ENCODE measurements at regions not wholly inside any gene's neighbourhood (a gene's known extent, or its start where the extent isn't known, plus 50 kb on each side); places are given as distances from the start of the nearest gene placed in this dataset.

DNA sequence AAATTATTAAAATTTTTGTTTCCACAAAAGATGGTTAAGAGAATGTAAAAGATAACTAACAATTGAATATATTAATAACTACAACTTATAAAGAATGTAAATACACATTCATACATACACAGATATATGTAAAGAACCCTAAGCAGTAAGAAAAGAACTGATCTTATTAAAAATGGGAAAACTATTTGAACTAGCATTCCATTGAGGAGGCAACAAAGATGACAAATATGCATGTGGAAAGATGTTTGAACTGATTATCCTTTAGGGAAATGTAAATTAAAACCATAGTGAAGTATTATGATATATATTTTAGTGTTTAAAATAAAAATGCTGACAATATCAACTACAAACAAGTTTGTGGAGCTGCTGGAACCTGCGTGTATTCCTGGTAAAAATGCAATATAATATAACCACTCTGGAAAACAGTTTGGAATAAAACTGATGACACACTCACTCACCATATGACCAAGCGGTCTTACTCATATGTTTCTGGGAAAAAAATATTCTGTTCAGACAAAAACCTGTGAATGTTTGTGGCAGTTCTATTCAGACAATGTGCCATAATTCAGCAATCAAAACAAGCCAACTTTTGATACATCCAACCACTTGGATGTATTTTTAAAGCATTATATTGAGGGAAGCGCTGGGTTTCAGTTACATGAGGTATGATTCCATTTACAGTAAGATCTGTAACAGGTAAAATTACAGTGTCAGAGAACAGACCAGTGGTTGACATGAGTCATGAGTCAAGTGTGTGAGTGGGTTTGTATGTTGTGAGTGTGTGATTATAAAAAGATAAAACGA, 694.4 kb upstream of the SLITRK5 start:
- no peak for DNase-seq

DNA sequence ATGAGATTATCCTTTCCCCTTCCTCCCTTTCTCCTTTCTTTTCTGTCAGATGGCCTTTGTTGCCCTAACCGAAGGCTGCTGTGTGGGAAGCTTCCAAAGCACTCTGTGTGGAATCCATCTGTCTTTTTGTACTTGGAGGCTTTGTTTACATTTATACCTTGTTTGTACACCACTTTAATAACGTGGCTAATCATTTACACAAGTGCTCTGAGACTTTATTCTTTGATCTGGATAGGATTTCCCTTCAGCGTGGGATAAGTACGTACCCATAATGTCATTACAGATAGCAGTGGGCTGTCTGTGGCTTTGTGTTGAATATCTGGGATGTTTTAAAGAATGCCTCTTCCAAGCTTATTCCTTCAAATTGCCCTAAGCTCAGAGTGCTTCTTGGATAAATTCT, 684.7 kb upstream of the SLITRK5 start:
- no peak for DNase-seq

DNA sequence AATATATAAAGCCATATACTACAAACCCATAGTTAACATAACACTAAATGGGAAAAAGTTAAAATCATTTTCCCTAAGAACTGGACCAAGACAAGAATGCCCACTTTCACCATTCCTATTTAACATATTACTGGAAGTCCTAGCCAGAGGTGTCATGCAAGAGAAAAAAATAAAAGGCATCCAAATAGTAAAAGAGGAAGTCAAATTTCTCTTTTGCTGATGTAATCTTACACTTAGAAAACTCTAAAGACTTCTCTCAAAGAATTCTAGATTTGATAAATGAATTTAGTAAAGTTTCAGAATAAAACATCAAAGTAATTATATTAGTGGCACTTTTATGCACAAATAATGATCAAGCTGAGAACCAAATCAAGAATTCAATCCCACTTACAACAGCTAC, 678.9 kb upstream of the SLITRK5 start:
- DNase-seq: no peak

DNA sequence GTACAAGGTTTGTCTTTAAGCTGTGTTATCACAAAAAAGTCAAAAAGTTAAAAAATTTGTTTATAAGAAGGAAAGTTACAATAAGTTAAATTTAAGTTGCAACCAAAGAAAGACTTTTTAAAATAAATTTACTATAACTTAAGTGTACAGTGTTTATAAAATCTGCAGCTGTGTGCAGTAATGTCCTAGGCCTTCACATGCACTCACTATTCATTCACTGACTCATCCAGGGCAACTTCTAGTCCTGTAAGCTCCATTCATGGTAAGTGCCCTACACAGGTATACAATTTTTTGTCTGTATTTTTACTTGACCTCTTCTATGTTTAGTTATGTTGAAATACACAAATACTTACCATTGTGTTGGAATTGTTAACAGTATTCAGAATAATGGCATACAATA, 667.9 kb upstream of the SLITRK5 start:
- DNase-seq: no peak

DNA sequence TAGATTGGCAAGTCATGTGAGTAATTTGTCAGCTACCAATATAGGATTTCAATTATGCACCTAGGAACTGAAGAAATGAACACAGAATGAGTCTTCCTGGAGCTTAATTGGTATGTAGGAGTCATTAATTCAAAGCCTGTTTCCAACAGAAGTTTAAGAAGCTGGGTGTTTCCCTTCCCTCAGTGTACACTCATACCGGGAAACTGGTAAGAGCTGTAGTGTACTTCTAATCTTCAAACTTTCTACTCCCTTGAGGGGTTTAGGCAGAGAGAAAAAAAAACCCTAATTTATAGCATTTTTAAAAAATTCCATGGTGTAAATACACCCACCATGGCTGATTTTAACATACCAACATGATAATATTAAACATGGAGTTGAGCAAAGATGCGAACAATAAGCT, 665.7 kb upstream of the SLITRK5 start:
- no peak for DNase-seq

DNA sequence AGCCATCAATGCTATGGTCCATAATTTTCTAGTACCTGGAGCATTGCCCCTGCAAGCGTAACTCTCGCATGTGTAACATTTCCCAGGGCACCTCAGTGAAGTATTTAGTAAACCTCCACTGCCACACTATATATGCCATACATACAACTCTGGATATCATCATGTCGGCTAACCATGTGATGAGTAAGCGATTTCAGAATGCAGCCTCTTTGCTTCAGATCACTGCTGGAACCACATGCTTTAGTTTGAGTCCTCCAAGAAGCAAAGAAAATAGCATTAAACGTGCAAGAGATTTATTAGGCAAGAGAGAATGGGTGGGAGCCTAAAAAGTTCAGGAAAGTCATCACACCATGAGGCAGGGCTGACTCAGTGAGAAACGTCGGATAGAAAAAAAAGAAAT, 635.6 kb upstream of the SLITRK5 start:
- DNase-seq: no peak

DNA sequence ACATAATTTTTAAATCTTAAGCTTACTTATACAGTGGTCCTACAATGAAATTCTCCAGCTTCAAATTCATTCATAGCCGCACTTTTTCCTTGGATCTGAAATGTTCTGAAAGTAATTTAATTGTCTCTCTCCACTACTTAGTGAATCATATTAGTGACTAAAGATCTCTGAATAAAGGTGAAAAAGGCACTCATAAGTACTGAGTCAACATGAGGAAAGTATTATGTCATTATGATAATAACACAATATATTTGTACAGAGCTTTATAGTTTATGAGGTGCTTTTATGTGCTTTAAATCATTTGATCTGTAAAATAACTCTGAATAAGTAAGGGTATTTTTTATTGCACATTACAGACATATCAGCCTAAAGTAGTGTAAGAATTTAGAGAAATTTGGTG, 628.2 kb upstream of the SLITRK5 start:
- DNase-seq: no peak

DNA sequence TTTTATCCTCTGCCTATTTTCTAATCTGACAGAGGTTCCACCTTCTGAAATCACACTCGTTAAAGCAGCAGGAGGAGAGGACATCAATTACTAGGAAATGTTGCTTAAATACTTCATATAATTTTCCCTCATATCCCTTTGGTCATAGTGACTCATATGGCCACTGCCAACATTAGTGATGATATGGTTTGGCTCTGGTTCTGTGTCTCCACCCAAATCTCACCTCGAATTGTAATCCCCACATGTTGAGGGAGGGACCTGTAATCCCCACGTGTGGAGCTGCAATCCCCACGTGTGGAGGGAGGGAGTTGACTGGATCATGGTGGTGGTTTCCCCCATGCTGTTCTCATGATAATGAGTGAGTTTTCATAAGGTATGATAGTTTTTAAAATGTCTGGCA, 618.4 kb upstream of the SLITRK5 start:
- DNase-seq: no peak

DNA sequence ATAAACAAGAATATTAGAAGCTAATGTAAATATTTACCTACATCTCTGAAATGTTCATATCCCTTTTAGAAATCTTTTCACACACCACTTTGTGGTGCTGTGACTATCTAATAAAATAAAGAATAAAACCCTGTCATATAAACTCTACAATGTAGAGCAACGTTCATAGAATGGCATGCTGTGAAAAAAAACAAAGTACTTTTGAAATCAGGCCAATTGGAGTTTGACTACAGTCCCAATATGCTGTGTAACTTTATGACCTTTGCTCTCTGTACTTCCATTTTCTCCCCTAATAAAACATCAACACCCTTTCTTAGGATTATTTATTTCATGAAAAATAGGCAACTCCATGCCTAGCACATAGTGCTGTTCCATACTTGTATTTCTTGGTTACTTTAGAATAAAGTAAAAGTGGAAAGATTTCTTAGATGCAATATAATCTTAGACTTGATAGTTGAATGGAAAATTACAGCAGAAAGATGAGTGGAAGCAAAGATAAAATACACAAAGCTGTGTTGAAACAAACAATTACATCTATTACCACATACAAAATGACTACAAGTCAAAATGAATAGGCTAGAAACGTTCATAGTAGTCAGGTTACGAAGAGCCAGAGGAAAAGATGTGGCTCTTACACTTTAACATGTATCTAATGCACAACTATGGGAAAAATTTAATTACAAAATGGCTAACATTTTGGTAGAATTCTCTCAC, 613.2 kb upstream of the SLITRK5 start:
- DNase-seq: no peak

DNA sequence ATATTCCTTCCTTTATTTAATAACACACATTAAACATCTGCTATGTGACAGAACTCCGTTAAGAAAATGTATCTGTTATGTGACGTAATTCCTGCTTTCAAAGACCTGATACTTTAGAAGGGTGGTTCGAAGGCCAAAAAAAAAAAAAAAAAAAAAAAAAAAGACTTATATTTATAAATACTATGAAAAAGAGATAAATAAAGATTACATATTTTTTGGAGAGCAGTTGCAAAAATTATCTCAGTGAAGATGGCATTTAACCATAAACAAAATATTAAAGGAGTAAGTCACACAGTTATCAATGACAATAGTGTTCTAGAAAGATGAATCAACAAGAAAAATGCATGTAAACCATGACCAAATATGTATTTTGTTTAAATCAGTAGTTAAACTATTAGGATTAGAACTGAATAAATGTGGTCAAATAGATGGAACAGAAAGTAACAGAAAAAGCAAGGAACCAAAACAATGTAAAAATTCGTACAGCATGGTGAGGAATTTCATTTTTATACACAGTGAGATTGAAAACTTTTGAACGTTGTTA, 612.3 kb upstream of the SLITRK5 start:
- no peak for DNase-seq

DNA sequence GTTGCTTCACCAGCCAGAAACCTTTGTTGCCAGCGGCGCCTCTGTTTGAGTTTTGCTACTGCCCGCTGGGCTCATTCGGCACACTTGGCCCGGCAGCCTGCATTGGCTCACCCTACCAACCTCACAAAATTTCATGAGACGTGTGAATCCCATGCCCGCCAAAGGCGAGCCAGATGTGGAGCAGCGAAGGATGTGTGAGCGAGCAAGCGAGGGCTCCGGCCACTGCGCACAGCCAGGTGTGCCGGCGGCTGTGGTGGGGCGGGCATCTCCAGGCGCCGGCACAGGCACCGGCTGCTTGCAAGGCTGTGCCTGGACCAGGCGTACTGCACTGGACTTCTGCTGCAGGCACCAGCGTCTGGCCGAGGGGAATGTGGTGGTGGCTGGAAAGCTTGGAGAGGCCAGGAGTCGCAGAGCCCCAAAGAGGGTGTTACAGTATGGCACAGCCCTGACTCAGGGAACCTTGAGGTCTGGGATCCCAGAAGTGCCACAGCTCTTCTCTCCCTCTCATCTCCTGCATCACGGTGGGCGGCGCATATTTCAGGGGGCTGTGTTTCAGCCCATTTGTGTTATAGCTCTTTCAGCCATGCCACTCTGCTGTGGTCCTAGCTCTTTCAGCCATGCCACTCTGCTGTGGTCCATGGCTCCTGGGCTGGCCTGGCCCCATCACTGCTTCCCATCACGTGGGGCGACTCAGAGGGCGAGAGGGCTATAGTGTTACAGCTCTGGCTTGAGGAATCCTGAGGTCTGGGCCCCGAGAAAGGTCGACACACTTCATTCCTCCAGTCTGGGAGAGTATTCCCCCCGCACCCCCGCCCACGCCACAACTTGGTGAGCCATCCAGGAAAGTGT, 592.0 kb upstream of the SLITRK5 start:
- no peak for DNase-seq

DNA sequence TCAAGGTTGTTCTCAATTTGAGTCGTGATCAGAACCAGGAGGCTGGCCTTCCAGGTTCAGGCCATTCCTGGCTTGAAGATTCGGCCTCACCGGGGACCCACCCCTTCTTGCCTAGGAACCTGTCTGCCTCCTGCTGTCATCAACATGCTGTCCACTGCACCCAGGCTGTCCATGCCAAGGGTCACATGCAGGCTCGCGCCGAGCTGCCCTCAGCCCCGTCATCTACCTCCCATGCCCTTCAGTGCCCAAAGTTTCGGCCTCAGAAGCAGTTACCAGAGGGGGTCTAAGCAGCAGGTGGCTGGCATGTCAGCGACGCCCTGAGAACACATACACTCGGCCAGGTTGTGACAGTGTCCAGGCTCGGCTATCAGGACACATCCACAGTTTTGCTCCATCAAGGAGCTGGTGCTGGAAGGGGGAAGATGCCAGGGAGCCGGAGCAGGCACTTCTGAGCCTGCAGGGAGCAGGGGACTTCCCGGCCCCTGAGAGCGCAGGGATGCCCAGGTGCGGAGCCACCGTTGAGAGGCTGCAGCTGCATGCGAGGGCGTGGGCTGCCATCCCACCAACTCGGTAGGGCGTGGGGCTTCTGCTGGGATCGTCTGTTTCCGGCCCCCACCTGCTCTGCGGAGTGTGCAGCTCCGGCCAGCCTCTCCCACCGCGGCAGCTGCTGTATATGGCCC, 590.9 kb upstream of the SLITRK5 start:
- DNase-seq: no peak

DNA sequence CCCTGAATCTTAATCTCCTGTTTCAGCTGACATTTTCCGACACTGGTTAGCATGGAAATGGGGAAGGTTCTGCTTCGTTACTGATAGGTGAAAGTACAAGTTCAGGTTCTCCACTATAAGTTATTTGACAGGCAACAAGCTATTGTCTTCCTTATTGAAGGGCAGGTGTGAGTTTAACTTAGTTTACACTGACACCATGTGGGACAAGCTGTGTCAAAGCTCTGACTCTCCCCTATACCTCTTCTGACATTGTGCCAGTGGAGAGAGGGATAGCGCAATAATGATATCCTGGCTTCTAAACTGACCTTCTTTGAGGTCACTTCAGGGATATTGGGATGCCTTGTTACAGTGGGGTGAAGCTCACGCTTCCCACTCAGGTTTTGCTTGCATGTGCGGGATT, 587.0 kb upstream of the SLITRK5 start:
- no peak for DNase-seq

DNA sequence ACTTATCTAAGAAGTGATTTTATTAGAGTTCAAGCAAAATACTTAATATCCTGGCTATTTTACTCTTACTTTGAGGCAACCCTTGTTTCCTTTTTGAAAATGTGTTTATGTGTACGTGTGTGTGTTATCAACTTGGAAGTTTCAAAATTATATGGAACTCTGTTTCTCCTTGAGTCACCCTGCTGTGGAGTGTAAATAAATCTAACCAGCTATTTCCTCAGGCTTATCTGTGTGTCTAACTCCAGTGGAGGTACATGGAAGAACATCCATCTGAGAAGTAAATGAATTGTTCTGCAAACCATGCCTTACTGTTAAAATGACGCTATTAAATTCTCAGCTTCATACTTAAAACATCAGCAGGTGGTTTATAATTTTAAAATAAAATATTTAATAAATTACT, 583.4 kb upstream of the SLITRK5 start:
- no peak for DNase-seq

DNA sequence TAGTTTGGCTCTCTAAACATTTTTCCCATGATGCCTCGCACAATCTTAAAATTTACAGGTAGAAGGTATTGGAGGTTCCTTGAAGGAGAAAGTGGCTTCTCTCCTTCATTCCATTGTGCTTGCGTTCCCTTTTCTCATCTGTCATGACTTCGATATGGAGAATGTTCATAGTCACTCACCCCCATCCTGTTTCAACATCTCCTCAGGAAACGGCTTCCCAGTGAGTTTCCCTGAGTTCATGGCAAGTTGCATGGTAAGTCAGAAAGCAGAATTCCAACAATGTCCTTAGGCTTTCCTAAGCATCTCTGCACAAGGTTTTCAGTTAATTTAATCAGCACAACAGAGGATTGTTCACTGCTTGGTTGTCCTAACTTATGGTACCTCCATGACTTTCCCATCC, 581.8 kb upstream of the SLITRK5 start:
- no peak for DNase-seq

DNA sequence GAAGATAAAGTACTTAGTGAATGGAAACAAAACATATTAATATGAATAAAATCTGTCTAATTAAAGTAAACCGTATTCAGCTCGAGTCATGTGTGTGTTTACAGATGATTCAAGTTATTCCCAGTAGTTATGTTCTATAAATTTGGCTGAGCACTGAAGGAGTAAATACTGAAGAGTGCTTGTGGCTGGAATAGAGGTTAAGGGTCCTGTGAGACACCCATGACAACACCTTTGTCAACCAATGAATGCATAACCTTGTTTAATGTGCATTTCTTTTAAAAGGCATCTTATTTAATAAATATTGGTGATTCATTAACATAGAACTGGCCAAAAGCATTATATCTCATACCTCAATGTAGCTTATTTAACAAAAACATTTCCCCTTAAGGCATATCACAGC, 577.8 kb upstream of the SLITRK5 start:
- DNase-seq: no peak

DNA sequence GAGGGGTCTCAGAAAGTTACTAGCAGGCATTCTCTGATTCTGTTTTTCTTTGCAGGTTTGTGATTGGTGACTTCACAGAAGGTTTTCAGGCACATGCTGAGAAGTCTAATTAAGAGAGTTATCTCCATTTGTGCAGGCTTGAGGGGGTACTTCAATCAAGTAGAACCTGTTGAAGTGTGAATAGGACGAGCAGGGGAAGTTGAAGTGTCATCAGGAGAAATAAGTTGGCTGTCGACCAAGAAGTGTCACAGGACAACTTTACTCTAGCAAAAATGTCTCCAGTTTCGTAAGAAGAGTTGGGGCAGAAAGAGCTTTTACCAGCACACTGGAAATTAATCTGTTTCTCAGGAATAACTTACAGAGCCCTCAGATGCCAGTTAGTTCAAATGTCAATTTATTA, 576.5 kb upstream of the SLITRK5 start:
- DNase-seq: no peak

DNA sequence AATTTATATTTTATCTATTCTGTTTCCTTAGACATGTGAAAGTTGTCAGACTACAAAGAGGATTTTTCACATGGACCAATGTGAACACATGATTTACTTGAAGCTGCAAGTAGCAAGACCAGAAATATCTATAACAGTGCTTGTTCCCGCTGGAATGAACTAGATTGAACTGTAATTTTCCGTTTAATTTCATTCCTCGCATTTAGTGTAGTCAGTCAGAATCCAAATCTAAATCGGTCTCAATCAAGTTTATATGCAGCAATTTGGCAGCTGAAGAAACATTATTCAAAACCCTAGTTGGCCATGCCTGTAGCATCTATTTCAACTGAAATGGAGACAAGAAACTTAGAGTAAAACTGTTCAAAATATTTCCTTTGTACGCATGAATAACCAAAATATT, 570.7 kb upstream of the SLITRK5 start:
- no peak for DNase-seq

DNA sequence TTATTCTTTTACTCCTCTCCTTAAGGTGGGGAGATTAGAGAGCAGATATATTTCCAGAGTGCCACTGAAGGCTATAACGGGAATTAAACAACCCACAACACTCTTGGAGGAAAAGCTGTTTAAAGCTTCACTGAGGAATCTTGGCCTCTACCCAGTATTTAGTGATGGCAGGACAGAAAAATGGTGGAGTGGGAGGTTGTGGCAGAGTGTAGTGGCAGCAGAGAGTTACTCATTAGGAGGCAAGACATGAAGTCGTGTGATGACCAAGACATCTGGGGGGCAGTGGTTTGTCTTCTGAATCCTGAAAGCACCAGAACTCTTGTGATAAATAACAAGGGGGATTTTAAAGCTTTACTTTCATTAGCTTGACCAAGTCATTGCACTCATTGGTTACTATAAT, 563.5 kb upstream of the SLITRK5 start:
- DNase-seq: no peak

DNA sequence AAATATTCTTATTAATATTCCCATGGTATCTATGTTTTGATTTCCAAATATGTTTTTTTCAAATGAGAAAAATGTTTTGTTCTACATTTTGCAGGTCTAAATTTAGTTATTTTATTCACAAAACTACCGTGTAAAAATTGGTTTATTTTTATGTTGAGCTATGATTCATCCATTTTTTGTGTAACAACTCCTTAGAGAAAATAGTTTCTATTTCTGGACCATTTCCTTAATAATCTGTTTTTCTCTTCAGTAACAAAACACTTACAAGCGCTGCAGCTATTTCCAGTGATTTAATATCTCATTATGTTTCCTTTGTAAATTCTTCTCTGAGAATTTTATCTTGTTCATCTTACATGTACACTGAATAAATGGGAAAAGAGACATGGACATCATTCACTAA, 550.7 kb upstream of the SLITRK5 start:
- DNase-seq: no peak

DNA sequence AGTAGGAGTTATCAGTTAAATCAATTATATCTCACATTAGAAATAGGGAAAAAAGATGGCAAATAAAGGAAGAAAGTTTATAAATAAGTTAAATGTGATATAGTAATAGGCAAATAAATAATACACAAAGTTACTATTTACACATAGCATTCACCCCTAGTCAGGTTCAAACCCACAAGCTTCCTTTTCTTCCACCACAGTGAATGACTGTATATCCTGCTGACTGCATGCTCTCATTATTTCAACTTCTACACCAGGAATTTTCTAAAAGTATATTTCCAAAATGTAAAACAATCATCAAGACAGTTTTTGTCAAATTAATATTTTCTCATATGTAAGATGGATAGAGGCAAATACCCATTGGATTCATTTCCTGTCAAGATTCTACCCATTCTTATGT, 548.6 kb upstream of the SLITRK5 start:
- DNase-seq: no peak

DNA sequence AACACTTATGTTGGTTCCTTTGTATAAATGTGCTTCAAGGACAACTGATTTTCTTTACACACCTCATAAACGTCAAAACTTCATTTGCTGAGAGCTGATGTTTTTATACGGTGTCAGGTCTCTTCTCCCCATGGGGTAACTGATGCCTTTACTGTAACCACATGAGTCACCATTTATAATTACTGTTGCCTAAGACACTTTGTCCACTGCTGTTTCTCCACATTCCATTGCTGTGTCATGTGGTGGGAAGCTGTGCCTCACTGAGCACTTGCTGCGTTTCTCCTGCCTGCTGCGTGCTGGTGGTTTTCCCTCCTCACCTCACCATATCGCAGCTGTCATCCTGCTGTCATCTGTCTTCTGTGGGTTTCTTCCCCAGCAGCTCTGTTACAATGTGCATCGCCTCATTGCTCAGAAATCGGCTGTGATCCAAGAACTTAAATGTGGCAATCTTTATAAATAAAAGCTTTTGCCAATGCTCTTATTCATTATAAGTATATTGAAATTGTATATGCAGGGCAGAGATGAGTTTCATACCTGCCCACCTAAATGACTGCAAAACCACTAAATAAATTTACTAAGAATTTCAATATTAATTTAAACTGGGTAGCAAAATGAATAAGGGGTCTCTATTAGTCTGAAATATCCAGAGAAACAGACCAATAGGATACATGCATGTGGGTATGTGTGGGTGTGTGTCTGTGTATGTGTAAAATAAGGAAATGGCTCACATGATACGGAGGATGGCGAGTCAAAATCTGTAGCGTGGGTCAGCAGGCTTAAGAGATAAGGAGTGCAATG, 547.0 kb upstream of the SLITRK5 start:
- no peak for DNase-seq
